ENCODE measurements at regions not wholly inside any gene's neighbourhood (a gene's known extent, or its start where the extent isn't known, plus 50 kb on each side); places are given as distances from the start of the nearest gene placed in this dataset.
"Not testable (repeated sequence)": the region's sequence is repeated elsewhere in the genome, so short reads cannot be mapped to it uniquely, and the experiment has no call there.

GRCh38 chr2:82089518-82089917 lies 1785.0 kb upstream of the LRRTM1 start:
- DNase-seq = no peak
- Mint-ChIP-seq H3K36me3 (ENCODE audit: insufficient read depth in 2 of 2) (no peaks in the 10 kb centered on the region), H3K9me3 (peaks cover 11 to 22% of the 10 kb centered on the region in 2 donors), H3K4me1 (ENCODE audit: low read depth) (no peaks in the 10 kb centered on the region), H3K27me3 (ENCODE audit: low read depth) (no peaks in the 10 kb centered on the region), H3K27ac (no peak overlapping the region), H3K4me3 (no peak overlapping the region)
- ATAC-seq (replicated peaks in 1 of 2) = no peak

DNA sequence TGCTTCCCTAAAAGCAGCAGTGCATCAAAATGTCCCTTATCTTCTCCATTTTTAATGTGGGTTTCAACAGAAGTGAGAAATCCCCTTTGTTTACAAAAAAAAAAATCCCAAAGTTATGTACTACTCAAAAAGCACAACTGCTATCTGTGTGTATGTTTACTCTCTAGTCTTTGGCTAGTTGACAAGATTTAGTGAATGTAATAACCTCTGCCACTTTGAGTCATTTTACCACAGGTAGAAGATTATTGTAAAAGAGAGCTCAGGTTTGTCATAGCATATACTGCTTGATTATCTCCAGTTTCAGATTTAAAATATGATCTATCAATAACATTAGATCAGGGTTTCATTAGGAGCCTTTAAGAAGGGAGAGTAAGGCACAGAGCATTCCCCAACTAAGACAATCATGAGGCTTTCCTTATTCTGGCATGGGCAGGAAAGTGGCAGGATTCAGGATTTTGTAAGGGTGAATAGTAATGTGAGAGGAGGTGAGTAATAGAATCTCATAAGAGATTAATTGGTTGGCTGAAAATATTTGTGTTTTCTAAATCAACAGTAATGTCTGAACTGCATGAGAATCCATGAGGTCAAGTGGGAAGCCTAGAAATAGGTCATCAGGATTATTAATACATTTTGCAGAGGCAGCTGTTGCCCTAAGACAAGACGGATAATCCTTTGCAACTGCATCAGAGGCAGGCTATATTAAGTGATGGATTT lies 1780.3 kb upstream of the LRRTM1 start:
- Mint-ChIP-seq H3K4me1 (ENCODE audit: low read depth) (no peaks in the 10 kb centered on the region), H3K27ac (no peak overlapping the region), H3K36me3 (ENCODE audit: insufficient read depth in 2 of 2) (no peaks in the 10 kb centered on the region), H3K9me3 (peaks cover 9 to 16% of the 10 kb centered on the region in 2 donors), H3K4me3 (no peak overlapping the region), H3K27me3 (ENCODE audit: low read depth) (no peaks in the 10 kb centered on the region)
- DNase-seq = no peak
- no peak for ATAC-seq (replicated peaks in 1 of 2)

GRCh38 chr2:82075875-82076274 lies 1771.3 kb upstream of the LRRTM1 start:
- Mint-ChIP-seq H3K27ac (no peak overlapping the region), H3K4me1 (ENCODE audit: low read depth) (no peaks in the 10 kb centered on the region), H3K4me3 (no peak overlapping the region), H3K27me3 (ENCODE audit: low read depth) (no peaks in the 10 kb centered on the region), H3K36me3 (ENCODE audit: insufficient read depth in 2 of 2) (no peaks in the 10 kb centered on the region), H3K9me3 (peaks cover 0 to 5% of the 10 kb centered on the region in 2 donors)
- ATAC-seq (replicated peaks in 1 of 2) (no peak), DNase-seq (no peak)

GRCh38 chr2:82062463-82062862 lies 1757.9 kb upstream of the LRRTM1 start:
- H3K27ac Mint-ChIP-seq = no peak overlapping the region
- no peaks in the 10 kb centered on the region for H3K27me3 Mint-ChIP-seq (ENCODE audit: low read depth)
- DNase-seq (no peak), ATAC-seq (replicated peaks in 1 of 2) (no peak)
- peaks cover 5 to 7% of the 10 kb centered on the region in 2 donors for H3K9me3 Mint-ChIP-seq
- no peak overlapping the region for H3K4me3 Mint-ChIP-seq
- no peaks in the 10 kb centered on the region for H3K36me3 Mint-ChIP-seq (ENCODE audit: insufficient read depth in 2 of 2)
- H3K4me1 Mint-ChIP-seq (ENCODE audit: low read depth) = no peaks in the 10 kb centered on the region

- H3K27ac Mint-ChIP-seq = no peak overlapping the region
- H3K4me3 Mint-ChIP-seq = no peak overlapping the region
- H3K36me3 Mint-ChIP-seq (ENCODE audit: insufficient read depth in 2 of 2) = peaks cover 0 to 1% of the 10 kb centered on the region in 2 donors
- no peaks in the 10 kb centered on the region for H3K27me3 Mint-ChIP-seq (ENCODE audit: low read depth)
- peaks cover 6 to 7% of the 10 kb centered on the region in 2 donors for H3K9me3 Mint-ChIP-seq
- ATAC-seq (replicated peaks in 1 of 2) = no peak
- DNase-seq = no peak
- no peaks in the 10 kb centered on the region for H3K4me1 Mint-ChIP-seq (ENCODE audit: low read depth)
Observed at GRCh38 chr2:82055846-82056245, 1751.3 kb upstream of the LRRTM1 start.

DNA sequence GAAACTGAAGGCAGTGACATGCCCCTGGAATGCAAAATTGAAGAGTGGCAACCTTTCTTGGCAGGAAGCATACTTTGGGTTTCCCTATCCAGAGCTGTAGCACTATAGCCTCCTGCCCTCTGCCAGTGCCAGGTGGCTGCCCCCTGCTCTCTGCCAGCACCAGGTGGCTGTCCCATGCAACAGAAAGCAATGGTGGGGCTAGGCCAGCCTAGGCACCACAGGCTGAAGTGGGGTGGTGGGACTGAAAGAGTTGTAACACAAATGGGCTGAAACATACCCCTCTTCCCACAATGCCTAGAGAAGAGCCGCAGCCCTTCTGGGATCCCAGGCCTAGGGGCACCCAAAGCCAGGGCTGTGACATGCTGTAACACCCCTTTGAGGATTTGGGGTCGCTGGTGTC lies 1739.3 kb upstream of the LRRTM1 start:
- H3K36me3 Mint-ChIP-seq (ENCODE audit: insufficient read depth in 2 of 2) = no peaks in the 10 kb centered on the region
- H3K9me3 Mint-ChIP-seq = peaks cover 8 to 10% of the 10 kb centered on the region in 2 donors
- ATAC-seq (replicated peaks in 1 of 2) = no peak

GRCh38 chr2:82027921-82028615 lies 1723.5 kb upstream of the LRRTM1 start:
- DNase-seq (no peak), ATAC-seq (replicated peaks in 1 of 2) (no peak)
- no peak overlapping the region for H3K4me3 Mint-ChIP-seq
- H3K27me3 Mint-ChIP-seq (ENCODE audit: low read depth) = no peaks in the 10 kb centered on the region
- no peaks in the 10 kb centered on the region for H3K36me3 Mint-ChIP-seq (ENCODE audit: insufficient read depth in 2 of 2)
- H3K27ac Mint-ChIP-seq = no peak overlapping the region
- no peaks in the 10 kb centered on the region for H3K4me1 Mint-ChIP-seq (ENCODE audit: low read depth)
- peaks cover 0 to 6% of the 10 kb centered on the region in 2 donors for H3K9me3 Mint-ChIP-seq

More for the DNA sequence above, 1739.3 kb upstream of the LRRTM1 start:
- Mint-ChIP-seq H3K27me3 (ENCODE audit: low read depth) (no peaks in the 10 kb centered on the region), H3K27ac (no peak overlapping the region), H3K4me3 (no peak overlapping the region), H3K4me1 (ENCODE audit: low read depth) (no peaks in the 10 kb centered on the region)
- DNase-seq = no peak

DNA sequence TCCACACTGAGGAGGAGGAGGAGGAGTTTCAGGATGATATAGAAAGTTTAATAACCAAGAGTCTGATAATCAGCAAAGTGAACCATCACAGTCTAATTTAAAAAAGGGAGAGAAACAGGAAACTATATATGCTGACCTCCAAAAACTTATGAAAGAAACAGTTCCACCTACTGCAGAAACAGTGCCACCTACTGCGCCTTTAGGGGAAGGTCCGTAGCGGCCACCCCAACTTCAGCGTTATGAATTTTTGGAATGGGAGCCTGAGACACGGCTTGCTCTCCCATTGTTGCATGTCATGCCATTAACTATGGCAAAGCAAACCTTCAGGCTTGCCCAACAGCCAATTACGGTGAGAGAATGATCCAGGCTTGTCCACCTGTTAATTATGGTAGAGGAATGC lies 1719.2 kb upstream of the LRRTM1 start:
- Mint-ChIP-seq H3K4me3 (no peak overlapping the region), H3K4me1 (ENCODE audit: low read depth) (no peaks in the 10 kb centered on the region), H3K36me3 (ENCODE audit: insufficient read depth in 2 of 2) (no peaks in the 10 kb centered on the region), H3K9me3 (peaks cover 3 to 4% of the 10 kb centered on the region in 2 donors), H3K27me3 (ENCODE audit: low read depth) (no peaks in the 10 kb centered on the region), H3K27ac (no peak overlapping the region)
- ATAC-seq (replicated peaks in 1 of 2) (no peak), DNase-seq (no peak)

DNA sequence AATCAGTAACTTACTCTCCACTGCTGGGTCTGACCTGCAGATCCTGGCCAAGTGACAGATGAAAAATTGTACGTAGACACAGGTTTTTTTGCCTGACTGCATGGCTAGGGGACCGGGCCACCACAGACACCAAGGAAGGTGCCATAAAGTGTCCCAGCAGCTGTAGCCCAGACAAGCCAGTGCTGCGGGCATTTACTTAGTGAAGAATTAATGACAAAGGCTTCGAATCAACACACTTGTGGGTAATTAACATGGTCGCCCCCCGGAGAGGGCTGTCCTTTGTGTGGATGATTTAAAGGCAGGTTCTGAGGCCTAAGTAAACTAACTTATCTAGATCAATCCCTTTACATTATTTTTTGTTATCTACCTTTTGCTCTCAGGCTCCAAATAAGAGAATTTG lies 1709.1 kb upstream of the LRRTM1 start:
- no peak overlapping the region for H3K4me3 Mint-ChIP-seq
- H3K4me1 Mint-ChIP-seq (ENCODE audit: low read depth) = no peaks in the 10 kb centered on the region
- H3K9me3 Mint-ChIP-seq = peaks cover 1 to 2% of the 10 kb centered on the region in 2 donors
- no peak overlapping the region for H3K27ac Mint-ChIP-seq
- no peaks in the 10 kb centered on the region for H3K27me3 Mint-ChIP-seq (ENCODE audit: low read depth)
- ATAC-seq (replicated peaks in 1 of 2) (no peak), DNase-seq (no peak)
- no peaks in the 10 kb centered on the region for H3K36me3 Mint-ChIP-seq (ENCODE audit: insufficient read depth in 2 of 2)

GRCh38 chr2:82007071-82007664 lies 1702.6 kb upstream of the LRRTM1 start:
- H3K4me3 Mint-ChIP-seq = no peak overlapping the region
- ATAC-seq (replicated peaks in 1 of 2) (no peak), DNase-seq (no peak)
- H3K9me3 Mint-ChIP-seq = peaks cover 7 to 10% of the 10 kb centered on the region in 2 donors
- H3K27me3 Mint-ChIP-seq (ENCODE audit: low read depth) = no peaks in the 10 kb centered on the region
- no peaks in the 10 kb centered on the region for H3K36me3 Mint-ChIP-seq (ENCODE audit: insufficient read depth in 2 of 2)
- no peaks in the 10 kb centered on the region for H3K4me1 Mint-ChIP-seq (ENCODE audit: low read depth)
- H3K27ac Mint-ChIP-seq = no peak overlapping the region

GRCh38 chr2:82005889-82006288 lies 1701.3 kb upstream of the LRRTM1 start:
- not testable (repeated sequence) for H3K27ac Mint-ChIP-seq; H3K4me3 Mint-ChIP-seq; ATAC-seq (replicated peaks in 1 of 2); H3K4me1 Mint-ChIP-seq (ENCODE audit: low read depth); H3K9me3 Mint-ChIP-seq; H3K36me3 Mint-ChIP-seq (ENCODE audit: insufficient read depth in 2 of 2); DNase-seq; H3K27me3 Mint-ChIP-seq (ENCODE audit: low read depth)

GRCh38 chr2:82001614-82002013 lies 1697.1 kb upstream of the LRRTM1 start:
- no peak for ATAC-seq (replicated peaks in 1 of 2)
- Mint-ChIP-seq H3K4me1 (ENCODE audit: low read depth) (no peaks in the 10 kb centered on the region), H3K9me3 (peaks cover 3 to 7% of the 10 kb centered on the region in 2 donors), H3K36me3 (ENCODE audit: insufficient read depth in 2 of 2) (no peaks in the 10 kb centered on the region), H3K27ac (no peak overlapping the region), H3K4me3 (no peak overlapping the region), H3K27me3 (ENCODE audit: low read depth) (no peaks in the 10 kb centered on the region)
- DNase-seq = no peak

DNA sequence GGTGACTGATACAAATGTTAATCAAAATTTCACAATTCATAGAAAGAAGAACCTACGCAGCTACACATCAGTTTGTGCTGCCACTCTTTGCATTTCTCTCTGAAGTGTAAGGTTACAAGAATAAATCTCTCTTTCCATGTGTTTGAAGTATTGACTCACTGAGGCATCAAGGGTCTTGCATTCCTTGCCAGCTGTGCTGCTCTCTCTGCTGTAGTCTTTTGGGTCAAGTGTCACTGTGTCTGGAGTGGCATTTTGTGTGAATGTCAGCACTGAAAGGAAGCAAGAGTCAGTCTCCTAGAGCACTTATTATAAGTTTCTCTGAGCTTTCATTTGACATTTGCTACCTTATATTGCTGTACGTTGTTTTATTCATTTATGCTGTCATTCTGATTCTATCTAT lies 1696.1 kb upstream of the LRRTM1 start:
- ATAC-seq (replicated peaks in 1 of 2) = no peak
- Mint-ChIP-seq H3K4me1 (ENCODE audit: low read depth) (no peaks in the 10 kb centered on the region), H3K36me3 (ENCODE audit: insufficient read depth in 2 of 2) (no peaks in the 10 kb centered on the region), H3K4me3 (no peak overlapping the region), H3K27me3 (ENCODE audit: low read depth) (no peaks in the 10 kb centered on the region), H3K27ac (no peak overlapping the region), H3K9me3 (peaks cover 3 to 5% of the 10 kb centered on the region in 2 donors)
- DNase-seq = no peak
